ENCODE measurements at regions not wholly inside any gene's neighbourhood (a gene's known extent, or its start where the extent isn't known, plus 50 kb on each side); places are given as distances from the start of the nearest gene placed in this dataset.

- DNase-seq: no peak
- H3K9me3 ChIP-seq (ENCODE audit: control insufficient read depth, low read length): peaks cover 2% of the 10 kb centered on the region
- H2AK5ac ChIP-seq (ENCODE audit: low read length, severe bottlenecking): no peak overlapping the region
- H3K9ac ChIP-seq (ENCODE audit: low read length): no peak overlapping the region
- H3K4me3 ChIP-seq (ENCODE audit: insufficient read depth in 1 of 2, low read depth in 1 of 2, low read length in 2 of 2): no peak overlapping the region
- no peak overlapping the region for H3K4ac ChIP-seq (ENCODE audit: low read depth in 1 of 2, low read length in 2 of 2)
- H4K91ac ChIP-seq (ENCODE audit: low read length): no peak overlapping the region
- no peak overlapping the region for H2BK12ac ChIP-seq (ENCODE audit: low read length in 2 of 2)
- no peak overlapping the region for H3K18ac ChIP-seq (ENCODE audit: low read depth in 1 of 2, low read length in 2 of 2)
- no peaks in the 10 kb centered on the region for H3K36me3 ChIP-seq (ENCODE audit: control insufficient read depth in 1 of 2, insufficient read depth in 2 of 2, low read depth in 1 of 2, low read length in 2 of 2)
- no peak overlapping the region for H3K23ac ChIP-seq (ENCODE audit: low read length in 2 of 2)
- no peak overlapping the region for H3K27ac ChIP-seq (ENCODE audit: low read length, poor library complexity, severe bottlenecking)
- H2BK120ac ChIP-seq (ENCODE audit: low read depth, low read length): no peak overlapping the region
- WGBS: 70% methylated on average over 1 of the region's 1 CpG
- H2BK15ac ChIP-seq (ENCODE audit: low read depth, poor library complexity, severe bottlenecking): no peak overlapping the region
- no peak overlapping the region for H3K4me2 ChIP-seq (ENCODE audit: low read length, poor library complexity, severe bottlenecking)
- H3K14ac ChIP-seq (ENCODE audit: low read length in 2 of 2): no peak overlapping the region
- no peaks in the 10 kb centered on the region for H3K27me3 ChIP-seq (ENCODE audit: control insufficient read depth in 1 of 2, insufficient read depth in 1 of 2, low read length in 2 of 2)
- no peak overlapping the region for H2AFZ ChIP-seq (ENCODE audit: low read depth, low read length)
- no peak overlapping the region for H2BK5ac ChIP-seq (ENCODE audit: low read depth, low read length, poor library complexity, severe bottlenecking)
- no peaks in the 10 kb centered on the region for H3K4me1 ChIP-seq (ENCODE audit: control insufficient read depth, insufficient read depth, low read depth, low read length)
- H3K79me1 ChIP-seq (replicated peaks; ENCODE audit: low read length, poor library complexity, severe bottlenecking): no peaks in the 10 kb centered on the region
- no peak overlapping the region for H4K8ac ChIP-seq (ENCODE audit: low read length)
Observed at GRCh38 chr15:35186346-35186745, 101.3 kb upstream of the NANOGP8 start.

- Histone ChIP-seq H2BK12ac (ENCODE audit: low read length in 2 of 2) (no peak overlapping the region), H4K91ac (ENCODE audit: low read length) (no peak overlapping the region), H2BK5ac (ENCODE audit: low read depth, low read length, poor library complexity, severe bottlenecking) (no peak overlapping the region), H3K4me1 (ENCODE audit: control insufficient read depth, insufficient read depth, low read depth, low read length) (no peaks in the 10 kb centered on the region), H3K4me2 (ENCODE audit: low read length, poor library complexity, severe bottlenecking) (no peak overlapping the region), H3K14ac (ENCODE audit: low read length in 2 of 2) (no peak overlapping the region), H3K9me3 (ENCODE audit: control insufficient read depth, low read length) (no peaks in the 10 kb centered on the region), H3K18ac (ENCODE audit: low read depth in 1 of 2, low read length in 2 of 2) (no peak overlapping the region), H3K27ac (ENCODE audit: low read length, poor library complexity, severe bottlenecking) (no peak overlapping the region), H3K79me1 (replicated peaks; ENCODE audit: low read length, poor library complexity, severe bottlenecking) (no peaks in the 10 kb centered on the region), H2AFZ (ENCODE audit: low read depth, low read length) (no peak overlapping the region), H3K9ac (ENCODE audit: low read length) (no peak overlapping the region), H2AK5ac (ENCODE audit: low read length, severe bottlenecking) (no peak overlapping the region), H3K36me3 (ENCODE audit: control insufficient read depth in 1 of 2, insufficient read depth in 2 of 2, low read depth in 1 of 2, low read length in 2 of 2) (no peaks in the 10 kb centered on the region), H4K8ac (ENCODE audit: low read length) (no peak overlapping the region), H3K23ac (ENCODE audit: low read length in 2 of 2) (no peak overlapping the region), H3K4me3 (ENCODE audit: insufficient read depth in 1 of 2, low read depth in 1 of 2, low read length in 2 of 2) (no peak overlapping the region), H2BK15ac (ENCODE audit: low read depth, poor library complexity, severe bottlenecking) (no peak overlapping the region), H3K27me3 (ENCODE audit: control insufficient read depth in 1 of 2, insufficient read depth in 1 of 2, low read length in 2 of 2) (no peaks in the 10 kb centered on the region), H2BK120ac (ENCODE audit: low read depth, low read length) (no peak overlapping the region), H3K4ac (ENCODE audit: low read depth in 1 of 2, low read length in 2 of 2) (no peak overlapping the region)
- 43% methylated on average over 1 of the region's 1 CpG for WGBS
- DNase-seq: no peak
Observed at GRCh38 chr15:35184646-35185045, 99.6 kb upstream of the NANOGP8 start.

GRCh38 chr15:35182841-35183479, 97.9 kb upstream of the NANOGP8 start:
- H3K4me1 ChIP-seq (ENCODE audit: control insufficient read depth, insufficient read depth, low read depth, low read length): no peaks in the 10 kb centered on the region
- no peak overlapping the region for H2AK5ac ChIP-seq (ENCODE audit: low read length, severe bottlenecking)
- no peak overlapping the region for H3K9ac ChIP-seq (ENCODE audit: low read length)
- no peak overlapping the region for H3K18ac ChIP-seq (ENCODE audit: low read depth in 1 of 2, low read length in 2 of 2)
- H2AFZ ChIP-seq (ENCODE audit: low read depth, low read length): no peak overlapping the region
- H3K4me3 ChIP-seq (ENCODE audit: insufficient read depth in 1 of 2, low read depth in 1 of 2, low read length in 2 of 2): no peak overlapping the region
- no peak overlapping the region for H3K14ac ChIP-seq (ENCODE audit: low read length in 2 of 2)
- no peak overlapping the region for H2BK12ac ChIP-seq (ENCODE audit: low read length in 2 of 2)
- H4K8ac ChIP-seq (ENCODE audit: low read length): no peak overlapping the region
- H3K4me2 ChIP-seq (ENCODE audit: low read length, poor library complexity, severe bottlenecking): no peak overlapping the region
- H3K36me3 ChIP-seq (ENCODE audit: control insufficient read depth in 1 of 2, insufficient read depth in 2 of 2, low read depth in 1 of 2, low read length in 2 of 2): no peaks in the 10 kb centered on the region
- no peak overlapping the region for H3K23ac ChIP-seq (ENCODE audit: low read length in 2 of 2)
- H3K9me3 ChIP-seq (ENCODE audit: control insufficient read depth, low read length): no peaks in the 10 kb centered on the region
- no peak overlapping the region for H2BK5ac ChIP-seq (ENCODE audit: low read depth, low read length, poor library complexity, severe bottlenecking)
- no peaks in the 10 kb centered on the region for H3K79me1 ChIP-seq (replicated peaks; ENCODE audit: low read length, poor library complexity, severe bottlenecking)
- no peak overlapping the region for H4K91ac ChIP-seq (ENCODE audit: low read length)
- no peak overlapping the region for H3K27ac ChIP-seq (ENCODE audit: low read length, poor library complexity, severe bottlenecking)
- no peak for DNase-seq
- H3K27me3 ChIP-seq (ENCODE audit: control insufficient read depth in 1 of 2, insufficient read depth in 1 of 2, low read length in 2 of 2): no peaks in the 10 kb centered on the region
- WGBS: no CpG with 5 or more reads among the region's 2 CpGs
- H3K4ac ChIP-seq (ENCODE audit: low read depth in 1 of 2, low read length in 2 of 2): no peak overlapping the region
- H2BK15ac ChIP-seq (ENCODE audit: low read depth, poor library complexity, severe bottlenecking): no peak overlapping the region
- H2BK120ac ChIP-seq (ENCODE audit: low read depth, low read length): no peak overlapping the region

GRCh38 chr15:35181538-35181937, 96.4 kb upstream of the NANOGP8 start:
- H3K4ac ChIP-seq (ENCODE audit: low read depth in 1 of 2, low read length in 2 of 2): no peak overlapping the region

More at GRCh38 chr15:35181538-35181937, 96.4 kb upstream of the NANOGP8 start:
- Histone ChIP-seq H3K27me3 (ENCODE audit: control insufficient read depth in 1 of 2, insufficient read depth in 1 of 2, low read length in 2 of 2) (no peaks in the 10 kb centered on the region), H2BK5ac (ENCODE audit: low read depth, low read length, poor library complexity, severe bottlenecking) (no peak overlapping the region), H4K91ac (ENCODE audit: low read length) (no peak overlapping the region), H3K27ac (ENCODE audit: low read length, poor library complexity, severe bottlenecking) (no peak overlapping the region), H3K18ac (ENCODE audit: low read depth in 1 of 2, low read length in 2 of 2) (no peak overlapping the region), H2AFZ (ENCODE audit: low read depth, low read length) (no peak overlapping the region), H3K4me1 (ENCODE audit: control insufficient read depth, insufficient read depth, low read depth, low read length) (no peaks in the 10 kb centered on the region), H3K23ac (ENCODE audit: low read length in 2 of 2) (no peak overlapping the region), H2AK5ac (ENCODE audit: low read length, severe bottlenecking) (no peak overlapping the region), H2BK12ac (ENCODE audit: low read length in 2 of 2) (no peak overlapping the region), H4K8ac (ENCODE audit: low read length) (no peak overlapping the region), H2BK15ac (ENCODE audit: low read depth, poor library complexity, severe bottlenecking) (no peak overlapping the region), H3K9me3 (ENCODE audit: control insufficient read depth, low read length) (no peaks in the 10 kb centered on the region), H3K4me3 (ENCODE audit: insufficient read depth in 1 of 2, low read depth in 1 of 2, low read length in 2 of 2) (no peak overlapping the region), H2BK120ac (ENCODE audit: low read depth, low read length) (no peak overlapping the region), H3K9ac (ENCODE audit: low read length) (no peak overlapping the region), H3K14ac (ENCODE audit: low read length in 2 of 2) (no peak overlapping the region), H3K4me2 (ENCODE audit: low read length, poor library complexity, severe bottlenecking) (no peak overlapping the region), H3K36me3 (ENCODE audit: control insufficient read depth in 1 of 2, insufficient read depth in 2 of 2, low read depth in 1 of 2, low read length in 2 of 2) (no peaks in the 10 kb centered on the region), H3K79me1 (replicated peaks; ENCODE audit: low read length, poor library complexity, severe bottlenecking) (no peaks in the 10 kb centered on the region)
- peak; percentile 79 for DNase-seq
